ENCODE measurements at regions not wholly inside any gene's neighbourhood (a gene's known extent, or its start where the extent isn't known, plus 50 kb on each side); places are given as distances from the start of the nearest gene placed in this dataset.

DNA sequence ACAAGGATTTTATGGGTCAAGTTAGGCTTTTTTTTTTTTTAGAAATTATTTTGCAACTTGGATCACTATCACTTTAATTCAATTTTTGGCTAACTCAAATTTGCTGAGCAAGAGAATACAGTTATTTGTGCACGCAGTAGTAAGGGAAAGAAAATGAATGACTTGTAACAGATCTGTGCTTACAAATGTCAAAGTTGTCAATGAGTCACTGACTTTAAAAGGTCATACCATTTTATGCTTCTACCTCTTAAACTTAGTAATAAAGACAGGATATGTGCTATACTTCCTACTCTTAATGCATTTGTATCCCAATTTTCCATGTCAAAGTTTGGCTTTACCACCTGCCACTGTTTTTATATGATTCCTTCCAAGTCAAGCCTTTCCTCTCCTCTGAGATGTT, 131.1 kb upstream of the FBXO33 start:
- Histone ChIP-seq H3F3A (replicated peaks; ENCODE audit: insufficient read depth) (no peaks in the 10 kb centered on the region), H3K9ac (no peak overlapping the region), H3K4me2 (no peak overlapping the region), H3K36me3 (replicated peaks in 1 of 2; ENCODE audit: control insufficient read depth in 1 of 2, insufficient read depth in 2 of 2, low read length in 1 of 2) (no peaks in the 10 kb centered on the region), H3K27ac (ENCODE audit: low read depth in 2 of 2, low read length in 1 of 2) (no peak overlapping the region), H3K79me2 (ENCODE audit: insufficient read depth) (no peaks in the 10 kb centered on the region), H4K20me1 (ENCODE audit: insufficient read depth) (no peaks in the 10 kb centered on the region), H3K9me3 (no peaks in the 10 kb centered on the region), H3K4me3 (ENCODE audit: low read depth in 2 of 2, low read length in 1 of 2) (no peak overlapping the region), H3K9me2 (no peaks in the 10 kb centered on the region), H3K4me1 (ENCODE audit: control insufficient read depth in 1 of 2, insufficient read depth in 2 of 2, low read depth in 1 of 2, low read length in 1 of 2) (no peaks in the 10 kb centered on the region), H3K27me3 (ENCODE audit: insufficient read depth) (no peaks in the 10 kb centered on the region), H2AFZ (ENCODE audit: low read depth) (no peak overlapping the region)
- DNase-seq = no peak
- ChIA-PET POLR2A (no interaction called here), CTCF (no interaction called here)
- TF ChIP-seq SMC3 (IDR thresholded peaks at IDR 0.05; ENCODE audit: low read depth, low read length) = no peak
- no peak for TF ChIP-seq GATA2 (CRISPR knock-in tag; IDR thresholded peaks at IDR 0.05)
- no peak for TF ChIP-seq ELF1 (IDR thresholded peaks at IDR 0.05)
- TF ChIP-seq, protein P1, sequence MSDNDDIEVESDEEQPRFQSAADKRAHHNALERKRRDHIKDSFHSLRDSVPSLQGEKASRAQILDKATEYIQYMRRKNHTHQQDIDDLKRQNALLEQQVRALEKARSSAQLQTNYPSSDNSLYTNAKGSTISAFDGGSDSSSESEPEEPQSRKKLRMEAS (IDR thresholded peaks at IDR 0.05; ENCODE audit: low read depth) = no peak
- TF ChIP-seq MXI1 (IDR thresholded peaks at IDR 0.05; ENCODE audit: low read depth, low read length) = no peak
- WGBS (ENCODE audit: low lambda C conversion rate) = 4% methylated on average over 1 of the region's 1 CpG

DNA sequence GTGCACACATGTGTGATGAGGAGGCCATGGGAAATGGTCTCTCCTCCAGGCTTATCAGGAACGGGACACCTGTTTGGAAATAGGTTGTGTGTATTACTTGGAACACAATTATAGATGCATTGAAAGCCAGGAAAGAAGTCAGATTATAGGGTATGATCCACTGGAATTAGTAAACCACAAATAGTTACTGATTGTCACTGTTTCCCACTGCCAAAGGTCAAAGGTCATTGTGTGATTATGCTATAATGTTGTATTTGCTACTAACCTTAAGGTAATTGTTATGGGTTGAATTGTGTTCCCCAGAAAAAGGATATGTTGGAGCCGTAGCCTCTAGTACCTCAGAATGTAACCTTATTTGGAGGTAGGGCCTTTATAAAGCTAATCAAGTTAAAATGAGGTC, 129.9 kb upstream of the FBXO33 start:
- Histone ChIP-seq H3K9me2 (no peaks in the 10 kb centered on the region), H3K4me3 (ENCODE audit: low read depth in 2 of 2, low read length in 1 of 2) (no peak overlapping the region), H3F3A (replicated peaks; ENCODE audit: insufficient read depth) (no peaks in the 10 kb centered on the region), H2AFZ (ENCODE audit: low read depth) (no peak overlapping the region), H3K4me2 (no peak overlapping the region), H3K27ac (ENCODE audit: low read depth in 2 of 2, low read length in 1 of 2) (no peak overlapping the region), H4K20me1 (ENCODE audit: insufficient read depth) (no peaks in the 10 kb centered on the region), H3K9me3 (no peaks in the 10 kb centered on the region), H3K4me1 (ENCODE audit: control insufficient read depth in 1 of 2, insufficient read depth in 2 of 2, low read depth in 1 of 2, low read length in 1 of 2) (no peaks in the 10 kb centered on the region), H3K27me3 (ENCODE audit: insufficient read depth) (no peaks in the 10 kb centered on the region), H3K36me3 (replicated peaks in 1 of 2; ENCODE audit: control insufficient read depth in 1 of 2, insufficient read depth in 2 of 2, low read length in 1 of 2) (no peaks in the 10 kb centered on the region), H3K79me2 (ENCODE audit: insufficient read depth) (no peaks in the 10 kb centered on the region), H3K9ac (no peak overlapping the region)
- ChIA-PET CTCF (no interaction called here), POLR2A (no interaction called here)
- TF ChIP-seq, protein P2, sequence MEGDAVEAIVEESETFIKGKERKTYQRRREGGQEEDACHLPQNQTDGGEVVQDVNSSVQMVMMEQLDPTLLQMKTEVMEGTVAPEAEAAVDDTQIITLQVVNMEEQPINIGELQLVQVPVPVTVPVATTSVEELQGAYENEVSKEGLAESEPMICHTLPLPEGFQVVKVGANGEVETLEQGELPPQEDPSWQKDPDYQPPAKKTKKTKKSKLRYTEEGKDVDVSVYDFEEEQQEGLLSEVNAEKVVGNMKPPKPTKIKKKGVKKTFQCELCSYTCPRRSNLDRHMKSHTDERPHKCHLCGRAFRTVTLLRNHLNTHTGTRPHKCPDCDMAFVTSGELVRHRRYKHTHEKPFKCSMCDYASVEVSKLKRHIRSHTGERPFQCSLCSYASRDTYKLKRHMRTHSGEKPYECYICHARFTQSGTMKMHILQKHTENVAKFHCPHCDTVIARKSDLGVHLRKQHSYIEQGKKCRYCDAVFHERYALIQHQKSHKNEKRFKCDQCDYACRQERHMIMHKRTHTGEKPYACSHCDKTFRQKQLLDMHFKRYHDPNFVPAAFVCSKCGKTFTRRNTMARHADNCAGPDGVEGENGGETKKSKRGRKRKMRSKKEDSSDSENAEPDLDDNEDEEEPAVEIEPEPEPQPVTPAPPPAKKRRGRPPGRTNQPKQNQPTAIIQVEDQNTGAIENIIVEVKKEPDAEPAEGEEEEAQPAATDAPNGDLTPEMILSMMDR (IDR thresholded peaks at IDR 0.05) = no peak
- TF ChIP-seq MEF2A (IDR thresholded peaks at IDR 0.05; ENCODE audit: borderline replicate concordance, low read depth) = no peak
- TF ChIP-seq CHD2 (IDR thresholded peaks at IDR 0.05; ENCODE audit: low read length, partially characterized antibody) = no peak
- TF ChIP-seq FOSL2 (IDR thresholded peaks at IDR 0.05; ENCODE audit: borderline replicate concordance, low read depth) = no peak
- TF ChIP-seq RAD21 (IDR thresholded peaks at IDR 0.05; ENCODE audit: low read length) = no peak
- no peak for TF ChIP-seq SMC3 (IDR thresholded peaks at IDR 0.05; ENCODE audit: low read depth, low read length)
- no peak for TF ChIP-seq ELF1 (IDR thresholded peaks at IDR 0.05)
- WGBS (ENCODE audit: low lambda C conversion rate) = 0% methylated on average over 2 of the region's 2 CpGs
- DNase-seq = no peak

- no peak overlapping the region for H3K9ac ChIP-seq
- TF ChIP-seq SIN3A (IDR thresholded peaks at IDR 0.05; ENCODE audit: borderline replicate concordance, low read depth, low read length) (no peak), GATA2 (CRISPR knock-in tag; IDR thresholded peaks at IDR 0.05) (no peak), RFX5 (IDR thresholded peaks at IDR 0.05; ENCODE audit: low read length) (no peak), USF2 (IDR thresholded peaks at IDR 0.05; ENCODE audit: borderline replicate concordance, low read depth, low read length) (no peak)
- no peaks in the 10 kb centered on the region for H4K20me1 ChIP-seq (ENCODE audit: insufficient read depth)
- H3K4me1 ChIP-seq (ENCODE audit: control insufficient read depth in 1 of 2, insufficient read depth in 2 of 2, low read depth in 1 of 2, low read length in 1 of 2) = no peaks in the 10 kb centered on the region
- ChIA-PET POLR2A (no interaction called here), CTCF (no interaction called here)
- H3K27me3 ChIP-seq (ENCODE audit: insufficient read depth) = no peaks in the 10 kb centered on the region
- H3K4me2 ChIP-seq = no peak overlapping the region
- 0% methylated on average over 1 of the region's 1 CpG for WGBS (ENCODE audit: low lambda C conversion rate)
- DNase-seq = no peak
- no peak overlapping the region for H2AFZ ChIP-seq (ENCODE audit: low read depth)
- H3K4me3 ChIP-seq (ENCODE audit: low read depth in 2 of 2, low read length in 1 of 2) = no peak overlapping the region
- no peak overlapping the region for H3K27ac ChIP-seq (ENCODE audit: low read depth in 2 of 2, low read length in 1 of 2)
- H3K9me3 ChIP-seq = no peaks in the 10 kb centered on the region
- H3K79me2 ChIP-seq (ENCODE audit: insufficient read depth) = no peaks in the 10 kb centered on the region
- H3K9me2 ChIP-seq = no peaks in the 10 kb centered on the region
- H3F3A ChIP-seq (replicated peaks; ENCODE audit: insufficient read depth) = no peaks in the 10 kb centered on the region
- no peaks in the 10 kb centered on the region for H3K36me3 ChIP-seq (replicated peaks in 1 of 2; ENCODE audit: control insufficient read depth in 1 of 2, insufficient read depth in 2 of 2, low read length in 1 of 2)
Measured at GRCh38 chr14:39558525-39558924, 126.3 kb upstream of the FBXO33 start.
